ENCODE measurements at regions not wholly inside any gene's neighbourhood (a gene's known extent, or its start where the extent isn't known, plus 50 kb on each side); places are given as distances from the start of the nearest gene placed in this dataset.
A peak's percentile ranks its signal among the peaks of the same experiment; 100 is the strongest.

- DNase-seq (ENCODE audit: extremely low spot score, unreplicated experiment), result no peak
- H3K36me3 Mint-ChIP-seq (ENCODE audit: unreplicated experiment), result no peaks in the 10 kb centered on the region
- H3K9me3 Mint-ChIP-seq (ENCODE audit: unreplicated experiment), result peaks cover 21% of the 10 kb centered on the region
- H3K27me3 Mint-ChIP-seq (ENCODE audit: unreplicated experiment), result no peaks in the 10 kb centered on the region
- TF ChIP-seq CTCF (IDR thresholded peaks at IDR 0.05), result peak; percentile 49
- no peak overlapping the region for H3K4me3 Mint-ChIP-seq (ENCODE audit: unreplicated experiment)
- H3K27ac Mint-ChIP-seq (ENCODE audit: unreplicated experiment), result no peak overlapping the region
- H3K4me1 Mint-ChIP-seq (ENCODE audit: unreplicated experiment), result peaks cover 6% of the 10 kb centered on the region
Observed at GRCh38 chr13:63048653-63049052, 1633.0 kb upstream of the PCDH20 start.

GRCh38 chr13:63044589-63045313 is 1629.1 kb upstream of the PCDH20 start:
- Mint-ChIP-seq H3K27ac (ENCODE audit: unreplicated experiment) (no peak overlapping the region), H3K27me3 (ENCODE audit: unreplicated experiment) (no peaks in the 10 kb centered on the region), H3K4me3 (ENCODE audit: unreplicated experiment) (no peak overlapping the region), H3K36me3 (ENCODE audit: unreplicated experiment) (no peaks in the 10 kb centered on the region), H3K4me1 (ENCODE audit: unreplicated experiment) (peaks cover 2% of the 10 kb centered on the region), H3K9me3 (ENCODE audit: unreplicated experiment) (peaks cover 21% of the 10 kb centered on the region)
- DNase-seq (ENCODE audit: extremely low spot score, unreplicated experiment), result no peak
- TF ChIP-seq CTCF (IDR thresholded peaks at IDR 0.05), result no peak

GRCh38 chr13:63042686-63043085 is 1627.0 kb upstream of the PCDH20 start:
- Mint-ChIP-seq H3K27me3 (ENCODE audit: unreplicated experiment) (no peaks in the 10 kb centered on the region), H3K27ac (ENCODE audit: unreplicated experiment) (no peak overlapping the region), H3K9me3 (ENCODE audit: unreplicated experiment) (peaks cover 23% of the 10 kb centered on the region), H3K36me3 (ENCODE audit: unreplicated experiment) (no peaks in the 10 kb centered on the region), H3K4me1 (ENCODE audit: unreplicated experiment) (peaks cover 2% of the 10 kb centered on the region), H3K4me3 (ENCODE audit: unreplicated experiment) (no peak overlapping the region)
- no peak for DNase-seq (ENCODE audit: extremely low spot score, unreplicated experiment)
- no peak for TF ChIP-seq CTCF (IDR thresholded peaks at IDR 0.05)

GRCh38 chr13:63041640-63042414 is 1626.2 kb upstream of the PCDH20 start:
- TF ChIP-seq CTCF (IDR thresholded peaks at IDR 0.05), result no peak
- H3K4me1 Mint-ChIP-seq (ENCODE audit: unreplicated experiment), result peaks cover 2% of the 10 kb centered on the region
- H3K9me3 Mint-ChIP-seq (ENCODE audit: unreplicated experiment), result peaks cover 21% of the 10 kb centered on the region
- no peak overlapping the region for H3K27ac Mint-ChIP-seq (ENCODE audit: unreplicated experiment)
- no peaks in the 10 kb centered on the region for H3K36me3 Mint-ChIP-seq (ENCODE audit: unreplicated experiment)
- no peaks in the 10 kb centered on the region for H3K27me3 Mint-ChIP-seq (ENCODE audit: unreplicated experiment)
- no peak overlapping the region for H3K4me3 Mint-ChIP-seq (ENCODE audit: unreplicated experiment)
- no peak for DNase-seq (ENCODE audit: extremely low spot score, unreplicated experiment)

- no peak for DNase-seq (ENCODE audit: extremely low spot score, unreplicated experiment)
- H3K27ac Mint-ChIP-seq (ENCODE audit: unreplicated experiment), result no peak overlapping the region
- H3K4me1 Mint-ChIP-seq (ENCODE audit: unreplicated experiment), result peaks cover 11% of the 10 kb centered on the region
- H3K4me3 Mint-ChIP-seq (ENCODE audit: unreplicated experiment), result no peak overlapping the region
- TF ChIP-seq CTCF (IDR thresholded peaks at IDR 0.05), result no peak
- H3K9me3 Mint-ChIP-seq (ENCODE audit: unreplicated experiment), result peaks cover 5% of the 10 kb centered on the region
- no peaks in the 10 kb centered on the region for H3K36me3 Mint-ChIP-seq (ENCODE audit: unreplicated experiment)
- H3K27me3 Mint-ChIP-seq (ENCODE audit: unreplicated experiment), result no peaks in the 10 kb centered on the region
Observed at GRCh38 chr13:63026285-63026797, 1610.7 kb upstream of the PCDH20 start.
